BE2C (cell line): ENCODE measurements at regions not wholly inside any gene's neighbourhood (a gene's known extent, or its start where the extent isn't known, plus 50 kb on each side); places are given as distances from the start of the nearest gene placed in this dataset.
"Not testable (repeated sequence)": the region's sequence is repeated elsewhere in the genome, so short reads cannot be mapped to it uniquely, and the experiment has no call there.

Experiments used
- DNase-seq: peaks from one replicate; pipeline ENCODE4 v3.0.0-alpha.2; 2020
- H3K27me3 ChIP-seq: fragments of 250-450 bp; sonication (Bioruptor Pico); 2 replicates; pipeline ENCODE4 v1.5.1; 2020; ENCODE audit warnings: mild to moderate bottlenecking
- H3K36me3 ChIP-seq: fragments of 250-450 bp; sonication (Bioruptor Pico); 2 replicates; pipeline ENCODE4 v1.5.1; 2020; ENCODE audit warnings: mild to moderate bottlenecking
- H3K4me1 ChIP-seq: fragments of 250-450 bp; sonication (Bioruptor Pico); 2 replicates; pipeline ENCODE4 v1.5.1; 2020
- H3K4me3 ChIP-seq: 2 replicates; pipeline ENCODE4 v1.5.1; 2011; ENCODE audit warnings: low read depth, low read length
- H3K9me3 ChIP-seq: fragments of 250-450 bp; sonication (Bioruptor Pico); 2 replicates; pipeline ENCODE4 v1.5.1; 2020
- TF ChIP-seq, protein P1 (sequence below): IDR thresholded peaks from 2 replicates; pipeline ENCODE4 v1.5.1; 2012; ENCODE audit warnings: mild to moderate bottlenecking, low read depth, low read length

- peaks cover 14% of the 10 kb centered on the region for H3K4me1 ChIP-seq
- H3K9me3 ChIP-seq, result no peaks in the 10 kb centered on the region
- H3K36me3 ChIP-seq, result no peaks in the 10 kb centered on the region
- no peaks in the 10 kb centered on the region for H3K27me3 ChIP-seq
- no peak overlapping the region for H3K4me3 ChIP-seq
- DNase-seq, result no peak
- TF ChIP-seq, protein P1, sequence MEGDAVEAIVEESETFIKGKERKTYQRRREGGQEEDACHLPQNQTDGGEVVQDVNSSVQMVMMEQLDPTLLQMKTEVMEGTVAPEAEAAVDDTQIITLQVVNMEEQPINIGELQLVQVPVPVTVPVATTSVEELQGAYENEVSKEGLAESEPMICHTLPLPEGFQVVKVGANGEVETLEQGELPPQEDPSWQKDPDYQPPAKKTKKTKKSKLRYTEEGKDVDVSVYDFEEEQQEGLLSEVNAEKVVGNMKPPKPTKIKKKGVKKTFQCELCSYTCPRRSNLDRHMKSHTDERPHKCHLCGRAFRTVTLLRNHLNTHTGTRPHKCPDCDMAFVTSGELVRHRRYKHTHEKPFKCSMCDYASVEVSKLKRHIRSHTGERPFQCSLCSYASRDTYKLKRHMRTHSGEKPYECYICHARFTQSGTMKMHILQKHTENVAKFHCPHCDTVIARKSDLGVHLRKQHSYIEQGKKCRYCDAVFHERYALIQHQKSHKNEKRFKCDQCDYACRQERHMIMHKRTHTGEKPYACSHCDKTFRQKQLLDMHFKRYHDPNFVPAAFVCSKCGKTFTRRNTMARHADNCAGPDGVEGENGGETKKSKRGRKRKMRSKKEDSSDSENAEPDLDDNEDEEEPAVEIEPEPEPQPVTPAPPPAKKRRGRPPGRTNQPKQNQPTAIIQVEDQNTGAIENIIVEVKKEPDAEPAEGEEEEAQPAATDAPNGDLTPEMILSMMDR, result no peak
Observed at GRCh38 chr4:79253168-79253567, 72.7 kb downstream of the NAA11 start.

DNA sequence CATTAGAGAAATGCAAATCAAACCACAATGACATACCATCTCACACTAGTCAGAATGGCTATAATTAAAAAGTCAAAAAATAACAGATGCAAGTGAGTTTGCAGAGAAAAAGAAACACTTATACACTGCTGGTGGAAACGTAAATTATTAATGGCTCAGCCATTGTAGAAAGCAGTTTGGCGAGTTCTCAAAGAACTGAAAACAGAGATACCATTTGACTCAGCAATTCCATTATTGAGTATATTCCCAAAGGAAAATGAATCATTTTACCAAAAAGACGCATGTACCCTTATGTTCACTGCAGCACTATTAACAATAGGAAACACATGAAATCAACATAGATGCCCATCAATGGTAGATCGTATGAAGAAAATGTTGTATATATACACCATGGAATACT lies 75.0 kb downstream of the NAA11 start:
- no peaks in the 10 kb centered on the region for H3K27me3 ChIP-seq
- DNase-seq, result no peak
- no peaks in the 10 kb centered on the region for H3K9me3 ChIP-seq
- H3K36me3 ChIP-seq, result no peaks in the 10 kb centered on the region
- H3K4me1 ChIP-seq, result peaks cover 11% of the 10 kb centered on the region
- H3K4me3 ChIP-seq, result no peak overlapping the region
- TF ChIP-seq, protein P1, result no peak

- H3K4me1 ChIP-seq, result peaks cover 11% of the 10 kb centered on the region
- no peaks in the 10 kb centered on the region for H3K9me3 ChIP-seq
- no peaks in the 10 kb centered on the region for H3K36me3 ChIP-seq
- no peak overlapping the region for H3K4me3 ChIP-seq
- TF ChIP-seq, protein P1, result no peak
- H3K27me3 ChIP-seq, result no peaks in the 10 kb centered on the region
- no peak for DNase-seq
Observed at GRCh38 chr4:79249881-79250503, 75.9 kb downstream of the NAA11 start.

GRCh38 chr4:79248610-79249009 lies 77.3 kb downstream of the NAA11 start:
- DNase-seq, result no peak
- no peak overlapping the region for H3K4me3 ChIP-seq
- no peaks in the 10 kb centered on the region for H3K27me3 ChIP-seq
- no peaks in the 10 kb centered on the region for H3K9me3 ChIP-seq
- TF ChIP-seq, protein P1, result no peak
- peaks cover 6% of the 10 kb centered on the region for H3K4me1 ChIP-seq
- no peaks in the 10 kb centered on the region for H3K36me3 ChIP-seq

DNA sequence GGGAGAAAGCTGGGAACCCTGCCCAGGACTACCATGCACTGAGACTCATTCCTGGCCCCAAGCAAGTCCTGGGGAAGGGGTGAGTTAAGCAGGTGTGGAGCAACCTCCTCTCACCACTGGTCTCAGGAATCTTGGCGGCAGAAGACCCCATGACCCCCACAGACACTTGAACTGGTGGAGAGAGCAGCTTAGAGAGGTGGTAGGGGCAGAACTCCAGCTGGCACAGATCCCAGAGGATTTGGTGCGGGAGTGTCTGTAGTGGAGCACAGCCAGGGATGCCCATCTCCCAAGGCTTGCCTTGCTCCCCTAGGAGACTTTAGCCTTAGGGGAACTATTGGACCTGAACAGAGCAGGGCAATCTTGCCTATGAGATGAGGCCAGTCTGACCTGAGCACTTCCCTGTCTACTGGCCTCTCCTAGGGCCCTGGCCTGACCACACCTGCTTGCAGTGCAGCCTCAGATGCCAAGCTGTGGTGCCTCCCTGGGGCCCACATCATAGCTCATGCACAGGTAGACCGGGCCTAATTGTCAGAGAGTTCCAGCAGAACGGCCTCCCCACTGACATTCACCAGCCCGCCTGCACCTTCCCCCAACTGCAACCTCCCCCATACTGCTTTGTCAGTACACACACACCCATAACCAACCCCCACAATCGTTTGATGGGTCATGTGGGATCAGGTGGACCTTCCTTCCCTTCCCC lies 78.0 kb downstream of the NAA11 start:
- Histone ChIP-seq H3K36me3 (no peaks in the 10 kb centered on the region), H3K4me3 (no peak overlapping the region), H3K9me3 (no peaks in the 10 kb centered on the region), H3K27me3 (no peaks in the 10 kb centered on the region), H3K4me1 (no peaks in the 10 kb centered on the region)
- TF ChIP-seq, protein P1, result no peak
- no peak for DNase-seq

DNA sequence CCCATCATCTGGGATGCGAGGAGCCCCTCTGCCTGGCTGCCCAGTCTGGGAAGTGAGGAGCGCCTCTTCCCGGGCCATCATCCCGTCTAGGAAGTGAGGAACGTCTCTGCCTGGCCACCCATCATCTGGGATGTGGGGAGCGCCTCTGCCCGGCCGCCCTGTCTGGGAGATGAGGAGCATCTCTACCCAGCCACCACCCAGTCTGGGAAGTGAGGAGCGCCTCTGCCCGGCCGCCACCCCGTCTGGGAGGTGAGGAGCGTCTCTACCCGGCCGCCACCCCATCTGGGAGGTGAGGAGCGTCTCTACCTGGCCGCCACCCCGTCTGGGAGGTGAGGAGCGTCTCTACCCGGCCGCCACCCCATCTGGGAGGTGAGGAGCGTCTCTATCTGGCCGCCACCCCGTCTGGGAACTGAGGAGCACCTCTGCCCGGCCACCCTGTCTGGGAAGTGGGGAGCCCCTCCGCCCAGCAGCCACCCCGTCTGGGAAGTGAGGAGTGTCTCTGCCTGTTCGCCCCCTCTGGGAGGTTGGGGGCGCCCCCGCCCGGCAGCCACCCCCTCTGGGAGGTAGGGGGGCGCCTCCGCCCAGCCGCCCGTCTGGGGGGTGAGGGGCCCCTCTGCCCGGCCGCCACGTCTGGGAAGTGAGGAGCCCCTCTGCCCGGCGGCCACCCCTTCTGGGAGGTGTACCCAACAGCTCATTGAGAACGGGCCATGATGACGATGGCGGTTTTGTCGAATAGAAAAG lies 80.5 kb downstream of the NAA11 start:
- H3K4me1 ChIP-seq, H3K9me3 ChIP-seq, H3K4me3 ChIP-seq, DNase-seq, H3K36me3 ChIP-seq, H3K27me3 ChIP-seq: not testable (repeated sequence)
